HG03175 (cell line): ENCODE measurements at regions not wholly inside any gene's neighbourhood (a gene's known extent, or its start where the extent isn't known, plus 50 kb on each side); places are given as distances from the start of the nearest gene placed in this dataset.

Experiments used
- ATAC-seq: cut with Tn5 transposase; IDR thresholded peaks from one replicate; pipeline ENCODE4 v1.9.1; 2021; ENCODE audit warnings: mild to moderate bottlenecking, moderate library complexity; ENCODE audit not compliant: unreplicated experiment

DNA sequence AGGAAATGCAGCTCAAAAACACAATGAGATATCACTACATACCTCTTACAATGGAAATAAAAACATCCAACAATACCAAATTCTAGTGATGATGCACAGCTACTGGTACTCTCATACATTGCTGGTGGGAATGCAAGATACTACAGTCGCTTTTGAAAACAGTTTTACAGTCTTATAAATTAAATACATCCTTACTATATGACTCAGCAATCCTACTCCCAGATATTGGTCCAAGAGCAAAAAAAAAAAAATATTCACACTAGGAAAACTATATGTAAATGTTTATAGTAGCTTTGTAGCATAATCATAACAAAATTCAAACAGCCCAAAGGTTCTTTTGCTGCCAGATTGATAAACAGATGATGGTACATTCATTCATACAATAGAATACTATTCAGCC lies 217.4 kb upstream of the FAM83B start:
- ATAC-seq: no peak

DNA sequence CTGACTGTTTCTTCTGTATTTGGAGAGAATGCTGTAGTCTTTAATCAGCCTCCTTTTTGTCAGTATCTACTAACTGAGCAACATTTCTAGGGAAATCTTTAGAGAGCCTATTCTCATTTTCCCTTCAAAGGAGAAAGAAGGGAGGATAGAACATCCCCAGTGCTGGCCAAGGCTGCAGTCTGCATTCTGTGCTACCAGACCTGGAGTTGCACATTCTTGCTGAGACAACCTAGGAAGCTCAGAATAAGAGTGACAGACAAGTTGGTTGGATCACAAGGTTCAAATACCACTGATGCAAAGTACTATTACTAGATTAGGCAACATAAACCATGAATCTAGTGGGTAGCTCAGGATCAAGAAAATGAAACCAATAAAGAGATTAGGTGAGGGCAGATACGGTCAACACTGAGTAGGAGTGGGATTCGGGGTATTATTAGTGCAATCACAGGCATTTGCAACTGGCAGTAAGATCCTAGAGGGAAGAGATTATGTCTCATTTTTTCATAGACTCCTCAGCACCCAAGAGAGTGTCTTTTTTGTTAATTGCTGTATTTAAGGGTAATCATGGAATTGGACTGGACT lies 213.5 kb upstream of the FAM83B start:
- ATAC-seq: no peak

DNA sequence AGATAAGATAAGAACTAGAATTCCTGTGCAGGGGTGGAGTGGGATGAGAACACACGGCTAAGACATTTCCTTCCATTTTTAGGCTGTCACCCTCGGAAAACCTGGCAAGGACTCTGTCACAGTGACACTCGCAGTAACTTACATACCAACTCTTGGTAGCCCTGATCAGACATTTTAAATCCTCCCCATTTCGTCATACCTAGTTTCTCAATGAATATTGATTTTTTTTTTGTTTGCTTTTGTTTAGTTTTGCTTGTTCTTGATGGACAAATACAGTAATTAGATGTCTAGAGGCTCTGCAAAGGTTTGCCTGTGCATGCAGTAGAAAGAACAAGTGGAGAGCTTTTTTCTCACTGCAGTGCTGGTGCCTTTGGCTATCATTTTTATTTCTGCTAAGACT lies 213.0 kb upstream of the FAM83B start:
- no peak for ATAC-seq

DNA sequence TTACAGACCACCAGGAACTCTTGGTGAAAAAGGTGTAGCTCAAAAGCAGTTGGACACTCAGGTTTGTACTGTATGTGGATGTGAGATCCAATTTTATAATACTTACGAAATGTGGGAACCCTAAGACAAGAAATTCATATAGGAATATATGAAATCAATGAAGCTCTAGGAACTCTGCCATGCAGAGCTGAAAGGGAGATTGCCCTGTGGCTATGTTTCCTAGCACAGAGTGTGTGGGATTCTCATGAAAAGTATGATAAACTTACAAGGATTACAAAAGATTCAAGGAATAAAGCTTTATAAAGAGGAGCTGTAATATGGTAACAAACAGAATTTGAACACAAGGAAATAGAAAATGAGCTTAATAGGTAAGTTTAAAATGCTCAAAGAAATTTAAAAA lies 205.7 kb upstream of the FAM83B start:
- ATAC-seq: no peak

DNA sequence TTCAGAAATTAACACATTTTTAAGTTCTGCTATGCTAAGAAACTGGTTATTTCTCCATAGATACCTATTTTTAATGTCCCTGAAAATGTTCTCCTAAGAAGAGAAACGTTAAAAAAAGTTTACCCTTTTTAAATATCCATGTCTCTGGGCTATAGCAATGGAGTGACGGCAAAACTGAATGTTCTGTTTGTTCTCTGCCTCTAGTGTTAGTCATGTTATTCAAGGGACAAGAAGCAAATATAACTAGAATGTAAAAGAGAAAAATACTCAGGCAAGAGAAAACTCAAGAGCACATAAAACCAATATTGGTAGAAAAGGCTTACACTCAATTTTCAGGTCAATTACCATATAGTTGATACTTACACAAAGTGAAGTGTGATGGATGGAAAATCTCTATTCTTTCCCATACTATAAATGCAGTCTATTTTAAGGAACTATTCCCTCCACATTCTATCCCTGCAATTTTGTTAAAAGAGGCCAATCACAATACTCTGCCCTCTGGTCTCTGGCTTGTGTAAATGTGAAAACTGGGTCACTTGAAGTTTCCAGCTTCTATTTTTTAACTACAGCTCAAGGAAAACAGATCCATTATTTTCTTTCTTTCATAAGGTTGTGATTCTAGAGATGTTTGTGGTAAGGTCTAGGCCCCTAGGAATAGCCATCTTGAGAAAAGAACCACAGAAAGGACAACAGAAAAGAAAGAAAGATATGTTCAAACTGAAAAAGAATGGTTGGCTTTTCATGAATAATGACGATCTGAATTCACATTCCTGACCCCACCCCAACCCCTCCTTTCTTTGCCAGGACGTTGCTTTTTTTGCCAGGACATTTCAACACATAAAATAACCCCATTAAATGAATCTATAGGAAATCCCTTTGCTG lies 200.3 kb upstream of the FAM83B start:
- no peak for ATAC-seq

DNA sequence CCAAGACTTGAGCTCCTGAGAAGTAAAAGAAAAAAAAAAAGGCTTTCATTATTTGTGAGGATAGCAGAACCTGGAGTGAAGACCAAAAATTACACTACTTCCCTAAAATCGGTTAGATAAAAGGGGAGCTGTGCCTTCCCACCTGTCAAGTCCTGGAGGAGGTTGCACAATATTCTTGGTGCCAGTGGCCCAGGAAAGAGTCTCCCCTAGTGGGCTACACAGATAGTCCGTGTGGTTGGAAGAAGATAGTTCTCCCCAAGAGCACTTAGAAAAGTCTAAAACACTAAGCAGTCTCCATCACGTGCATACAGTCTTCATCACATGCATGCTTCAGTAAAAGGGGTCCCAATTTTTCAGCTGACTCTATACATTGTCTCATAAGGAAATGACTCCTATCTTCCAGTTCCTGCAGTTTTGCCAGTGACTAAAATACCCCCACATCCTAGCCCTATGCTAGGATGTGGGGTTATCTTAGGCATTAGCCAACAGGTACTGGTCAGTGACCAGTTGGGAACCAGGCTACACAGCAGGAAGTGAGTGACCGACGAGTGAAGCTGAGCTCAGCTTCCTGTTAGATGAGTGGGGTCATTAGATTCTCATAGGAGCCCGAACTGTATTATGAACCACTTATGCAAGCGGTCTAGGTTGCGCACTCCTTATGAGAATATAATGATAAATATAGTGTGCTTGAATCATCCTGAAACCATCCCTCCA lies 199.5 kb upstream of the FAM83B start:
- no peak for ATAC-seq

DNA sequence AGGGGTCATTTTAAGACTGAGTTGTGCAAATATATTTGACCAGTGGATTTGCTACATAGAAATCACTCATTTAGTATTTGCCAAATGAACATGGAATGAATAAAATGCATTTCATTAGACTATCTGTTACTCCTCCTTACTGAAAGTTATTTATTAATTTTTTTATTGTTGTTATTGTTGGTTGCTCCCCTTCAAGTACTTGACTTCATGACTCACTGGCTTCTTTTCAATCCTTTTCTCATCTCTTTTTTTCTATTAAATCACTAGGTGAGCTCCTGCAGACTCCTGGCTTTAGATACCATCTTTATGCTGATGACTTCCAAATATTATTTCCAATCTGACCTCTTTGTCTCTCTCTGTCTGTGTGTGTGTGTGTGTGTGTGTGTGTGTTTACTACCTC lies 192.2 kb upstream of the FAM83B start:
- no peak for ATAC-seq

DNA sequence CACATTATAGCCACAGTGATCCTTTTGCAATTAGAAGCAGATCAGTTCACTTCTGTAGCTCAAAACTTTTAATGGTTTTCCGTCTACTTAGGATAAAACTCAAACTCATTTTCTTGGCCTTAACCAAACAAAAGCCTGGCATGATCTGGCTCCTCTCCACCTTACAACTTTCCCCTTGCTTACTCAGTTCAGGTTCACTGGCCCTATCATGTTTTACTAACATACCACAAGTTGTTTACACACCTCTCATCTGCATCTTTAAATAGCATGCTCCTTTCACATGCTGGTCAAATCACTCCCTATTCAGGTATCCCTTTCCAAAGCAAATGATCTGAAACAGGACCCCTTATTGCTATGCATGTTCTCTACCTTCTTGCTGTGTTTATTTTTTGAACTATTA lies 191.4 kb upstream of the FAM83B start:
- no peak for ATAC-seq

DNA sequence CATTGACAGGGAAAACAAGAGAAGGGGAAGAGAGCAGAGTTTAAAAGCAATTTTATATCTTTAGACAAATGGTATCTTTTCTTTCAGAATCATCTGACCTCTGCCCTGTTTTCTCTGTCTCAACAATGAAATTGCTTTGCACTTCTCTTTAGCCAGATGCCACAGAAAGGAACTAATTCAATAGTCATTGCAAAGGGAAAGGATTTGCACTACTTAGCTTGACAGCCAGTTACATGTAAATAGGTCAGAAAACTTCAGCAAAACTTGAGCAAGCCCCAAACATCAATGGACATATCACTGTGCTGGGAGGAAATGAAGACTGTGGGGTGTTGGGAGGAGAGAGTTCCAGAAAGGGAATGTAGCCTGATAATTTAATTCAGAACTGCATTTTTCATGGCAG lies 181.3 kb upstream of the FAM83B start:
- no peak for ATAC-seq

DNA sequence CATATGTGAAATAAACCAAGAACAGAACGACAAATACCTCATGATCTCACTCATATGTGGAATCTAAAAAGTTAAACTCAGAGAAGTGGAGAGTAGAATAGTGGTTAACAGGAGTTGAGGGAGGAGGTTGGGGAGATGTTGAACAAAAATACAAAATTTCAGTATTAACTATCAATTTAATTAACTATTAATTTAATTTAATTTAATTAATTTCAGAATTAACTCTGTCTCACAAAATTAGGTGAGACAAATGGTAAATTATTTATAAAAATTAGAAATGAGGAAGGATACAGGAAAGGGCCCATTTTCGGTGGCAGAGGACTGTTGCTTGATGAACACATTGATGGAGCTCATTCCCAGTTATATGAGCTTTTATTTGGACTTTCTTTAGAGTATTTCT lies 166.0 kb upstream of the FAM83B start:
- no peak for ATAC-seq

DNA sequence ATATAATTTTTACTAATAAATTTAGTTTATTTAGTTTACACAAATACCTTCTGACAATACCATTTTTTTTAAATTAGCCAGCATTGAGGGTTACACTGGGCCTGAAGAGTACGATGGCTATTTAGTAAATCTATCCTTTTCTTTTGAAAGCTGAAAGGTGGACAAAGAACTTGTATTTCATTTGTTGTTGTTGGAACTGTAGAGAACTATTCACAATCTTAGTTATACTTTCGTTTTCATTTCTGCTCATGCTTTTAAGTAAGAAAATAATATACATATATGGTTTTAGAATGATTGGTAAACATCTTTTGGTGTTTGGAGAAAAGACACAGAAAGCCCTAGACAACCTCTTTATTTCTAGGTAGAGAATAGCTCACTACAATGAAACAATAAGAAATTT lies 165.3 kb upstream of the FAM83B start:
- no peak for ATAC-seq

DNA sequence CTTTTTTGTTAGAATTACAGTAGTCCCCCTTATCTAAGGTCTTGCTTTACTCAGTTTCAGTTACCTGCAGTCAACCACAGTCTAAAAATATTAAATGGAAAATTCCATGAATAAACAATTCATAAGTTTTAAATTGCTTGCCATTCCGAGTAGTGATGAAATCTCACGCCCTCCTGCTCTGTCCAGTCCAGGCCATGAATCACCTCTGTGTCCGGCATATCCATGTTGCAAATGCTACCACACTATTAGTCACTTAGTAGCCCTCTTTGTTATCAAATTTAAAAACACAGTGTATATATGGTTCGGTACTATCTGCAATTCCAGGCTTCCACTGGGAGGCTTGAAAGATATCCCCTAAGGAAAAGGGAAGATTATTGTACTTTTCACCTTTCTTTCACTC lies 164.6 kb upstream of the FAM83B start:
- no peak for ATAC-seq

DNA sequence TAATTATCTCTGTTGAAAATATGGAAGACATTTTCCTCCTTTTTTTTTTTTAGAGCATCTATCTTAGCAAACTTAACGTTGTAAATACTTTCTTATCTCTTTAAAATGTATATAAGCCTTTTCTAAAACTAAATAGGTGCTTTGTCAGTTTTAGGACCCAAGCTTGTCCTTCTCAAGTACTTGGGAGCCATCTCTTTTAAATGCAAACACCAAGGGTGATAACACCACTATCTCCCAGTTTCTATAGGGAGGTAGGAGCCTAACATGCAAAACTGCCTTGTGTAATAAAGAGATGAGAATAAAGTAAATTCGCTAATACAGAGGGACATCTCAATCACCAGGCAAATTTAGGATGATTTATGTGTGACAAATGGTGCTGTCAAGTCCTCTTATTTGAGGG lies 157.0 kb upstream of the FAM83B start:
- ATAC-seq: no peak

DNA sequence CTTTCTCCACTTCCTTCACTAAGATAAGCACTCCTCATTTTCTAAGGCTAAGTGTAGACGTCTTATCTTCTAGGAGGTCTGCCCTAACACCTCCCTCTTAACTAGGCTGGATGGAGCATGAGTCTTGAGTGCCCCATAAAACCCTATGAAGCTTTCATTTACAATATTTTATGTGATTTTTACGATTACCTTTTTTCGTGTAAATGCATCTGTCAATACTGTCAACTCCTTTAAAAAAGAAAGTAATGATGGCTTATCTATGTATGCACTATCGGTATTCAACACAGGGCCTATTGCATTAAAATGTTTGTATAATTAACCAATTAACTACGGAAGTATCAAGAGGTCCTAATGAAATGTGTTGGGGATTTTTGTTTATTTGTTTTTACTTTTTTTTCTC lies 156.0 kb upstream of the FAM83B start:
- ATAC-seq: no peak

DNA sequence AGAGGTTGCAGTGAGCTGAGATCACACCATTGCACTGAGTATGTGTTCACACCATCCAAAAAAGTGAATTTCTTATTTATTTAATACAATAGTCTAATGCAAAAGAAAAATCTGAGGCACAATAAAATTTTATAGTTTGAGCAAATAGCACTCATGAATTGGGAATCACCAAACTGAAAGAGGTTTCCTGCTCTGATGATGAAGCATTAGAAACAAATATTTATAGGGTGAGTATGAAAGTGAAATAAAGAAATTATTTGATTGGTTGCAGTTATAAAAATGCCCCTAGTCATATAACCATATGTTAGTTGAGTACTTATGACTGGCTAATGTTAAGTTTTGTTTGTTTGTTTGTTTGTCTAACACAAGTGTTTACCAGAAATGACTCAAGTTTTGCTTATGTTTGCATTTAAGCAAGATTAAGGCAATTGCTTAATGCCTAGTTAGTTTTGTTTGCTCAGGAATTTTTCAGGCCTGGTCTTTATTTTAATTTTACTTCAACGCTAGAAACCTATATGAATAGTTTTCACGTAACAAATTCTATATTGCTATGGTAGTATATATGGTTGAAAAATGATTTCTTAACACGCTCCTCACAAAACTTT lies 151.5 kb upstream of the FAM83B start:
- ATAC-seq: no peak

DNA sequence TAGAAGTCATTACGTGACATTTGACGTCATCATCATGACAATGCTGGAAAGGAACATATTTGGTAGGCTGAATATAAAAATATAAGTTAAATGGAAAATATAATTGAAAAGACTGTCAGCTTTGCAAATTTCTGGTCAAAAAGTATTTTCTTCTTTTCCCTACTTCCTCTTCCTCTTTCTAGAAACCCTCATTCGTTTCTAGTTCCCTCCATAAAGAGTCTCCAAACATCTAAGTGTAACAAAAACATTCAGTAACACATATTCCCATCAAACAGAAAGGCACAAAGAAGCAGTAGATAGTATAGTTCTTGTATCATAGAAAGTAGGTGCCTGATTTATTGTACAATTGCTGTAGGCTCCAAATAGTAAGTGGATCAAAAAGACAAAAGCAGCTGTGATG lies 150.8 kb upstream of the FAM83B start:
- no peak for ATAC-seq

DNA sequence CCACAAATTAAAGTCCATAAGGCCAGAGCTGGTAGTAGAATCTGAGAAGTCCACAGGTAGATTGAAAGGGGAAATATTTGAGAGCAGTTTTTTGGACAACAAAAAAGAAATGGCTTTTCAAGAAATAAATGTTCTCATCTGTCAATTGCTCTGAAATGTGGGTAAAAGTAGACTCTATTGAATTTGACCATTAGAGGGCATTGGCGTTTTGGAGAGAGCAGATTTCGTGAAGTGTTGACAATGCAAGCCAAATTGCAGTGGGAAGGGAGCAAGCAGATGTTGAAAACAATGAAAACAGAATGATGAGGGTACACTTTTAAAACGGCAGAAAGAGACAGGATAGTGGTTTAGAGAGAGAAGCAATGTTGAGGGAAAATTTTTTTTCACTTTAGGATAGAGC lies 149.1 kb upstream of the FAM83B start:
- ATAC-seq: no peak

DNA sequence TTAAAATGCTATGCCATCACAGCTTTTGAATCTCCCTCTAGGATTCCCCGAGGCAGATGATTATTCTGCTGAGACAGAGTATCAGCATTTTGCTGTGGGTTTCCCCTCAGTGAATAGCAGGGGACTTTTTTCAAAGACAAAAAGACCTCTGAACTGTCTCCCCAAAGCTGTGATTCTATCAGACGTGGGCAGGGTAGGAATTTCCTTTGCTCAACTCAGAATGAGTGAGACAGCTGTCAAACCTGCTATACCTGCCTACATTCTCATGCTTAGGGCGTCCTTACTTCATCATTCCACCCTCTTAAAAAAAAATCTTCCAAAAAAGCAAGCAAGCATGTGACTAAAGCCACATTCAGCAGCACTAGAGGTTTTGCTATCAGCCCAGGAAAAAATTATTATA lies 147.6 kb upstream of the FAM83B start:
- ATAC-seq: no peak

DNA sequence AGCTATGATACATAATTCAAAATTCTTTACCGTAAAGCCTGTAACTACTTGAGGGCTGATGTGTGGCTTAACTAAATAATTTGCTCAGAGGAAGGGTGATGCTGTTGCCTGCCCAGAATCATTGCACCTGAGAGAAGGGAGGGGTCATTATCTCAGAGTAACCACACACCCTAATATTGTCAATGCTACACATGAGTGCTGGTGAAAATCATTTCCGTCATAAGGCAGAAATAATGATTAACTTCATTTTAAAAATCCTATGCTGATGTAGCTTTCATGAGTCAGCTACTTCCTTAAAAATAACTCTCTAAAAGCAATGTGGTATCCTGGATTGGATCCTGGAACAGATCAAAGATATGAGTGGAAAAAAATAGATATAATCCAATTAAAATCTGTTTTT lies 146.4 kb upstream of the FAM83B start:
- ATAC-seq: no peak

DNA sequence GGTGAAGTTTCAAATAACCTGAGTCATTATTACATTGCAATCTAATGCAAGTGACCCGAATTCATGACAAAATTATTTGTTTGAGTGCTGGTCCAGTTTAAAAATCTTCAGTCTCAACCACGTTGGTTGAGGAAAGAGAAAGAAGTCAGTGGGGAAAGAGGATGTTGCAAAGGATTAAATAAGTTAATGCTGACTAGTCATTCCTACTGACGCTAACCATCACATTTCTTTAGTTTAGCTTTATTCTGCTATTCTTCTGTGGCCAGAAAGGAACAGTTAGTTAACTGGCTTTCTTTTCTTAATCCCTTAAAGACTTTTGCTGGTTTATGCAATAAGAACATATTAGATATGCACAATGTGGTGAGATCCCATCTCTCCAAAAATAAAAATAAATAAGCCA lies 143.8 kb upstream of the FAM83B start:
- no peak for ATAC-seq

DNA sequence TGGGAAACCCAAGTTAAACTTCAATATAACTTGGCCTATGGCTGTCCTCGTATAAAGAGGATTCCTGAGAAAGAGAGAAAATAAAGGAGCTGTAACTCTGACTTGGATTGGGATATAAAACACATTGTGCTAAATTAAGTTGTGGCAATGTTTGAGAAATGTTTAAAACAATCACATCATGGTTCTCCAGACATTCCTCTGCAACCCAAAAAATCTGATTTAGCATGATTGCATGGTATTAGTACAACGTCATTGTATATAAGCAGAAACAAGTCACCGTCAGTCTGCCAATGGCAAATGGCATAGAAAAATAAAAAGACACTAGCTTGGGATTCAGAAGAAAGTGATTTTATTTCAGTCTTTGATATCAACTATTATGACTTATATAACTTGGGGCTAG lies 140.2 kb upstream of the FAM83B start:
- ATAC-seq: no peak
